CD1c-positive myeloid dendritic cell (primary cell): ENCODE measurements at regions not wholly inside any gene's neighbourhood (a gene's known extent, or its start where the extent isn't known, plus 50 kb on each side); places are given as distances from the start of the nearest gene placed in this dataset.
A peak's percentile ranks its signal among the peaks of the same experiment; 100 is the strongest.
"Not testable (repeated sequence)": the region's sequence is repeated elsewhere in the genome, so short reads cannot be mapped to it uniquely, and the experiment has no call there.

ENCODE experiments used
- DNase-seq: peaks from one replicate; pipeline ENCODE4 v3.0.0-alpha.2; 2016; ENCODE audit errors: extremely low spot score

GRCh38 chr9:42325561-42325960, 142.1 kb downstream of the SPATA31A6 start:
- DNase-seq, result not testable (repeated sequence)

DNA sequence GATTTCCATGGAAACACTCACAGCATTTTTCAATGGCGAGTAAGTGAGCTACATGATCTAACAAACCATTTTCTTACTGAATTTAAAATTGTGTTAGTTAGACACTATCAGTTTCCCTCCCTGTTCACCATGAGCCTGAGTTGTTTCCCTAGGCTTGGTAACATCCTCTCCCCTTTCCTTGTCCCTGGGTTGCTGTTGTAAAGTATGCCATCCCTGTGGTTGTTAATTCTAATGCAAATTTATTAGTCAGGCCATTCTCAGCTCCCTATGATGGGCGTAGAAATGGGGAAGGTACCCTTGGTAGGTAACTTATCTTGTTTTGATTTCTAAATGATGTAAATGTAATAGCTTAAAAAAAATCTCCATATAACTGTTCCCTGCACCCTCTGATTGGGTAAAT, 143.0 kb downstream of the SPATA31A6 start:
- DNase-seq, result not testable (repeated sequence)

DNA sequence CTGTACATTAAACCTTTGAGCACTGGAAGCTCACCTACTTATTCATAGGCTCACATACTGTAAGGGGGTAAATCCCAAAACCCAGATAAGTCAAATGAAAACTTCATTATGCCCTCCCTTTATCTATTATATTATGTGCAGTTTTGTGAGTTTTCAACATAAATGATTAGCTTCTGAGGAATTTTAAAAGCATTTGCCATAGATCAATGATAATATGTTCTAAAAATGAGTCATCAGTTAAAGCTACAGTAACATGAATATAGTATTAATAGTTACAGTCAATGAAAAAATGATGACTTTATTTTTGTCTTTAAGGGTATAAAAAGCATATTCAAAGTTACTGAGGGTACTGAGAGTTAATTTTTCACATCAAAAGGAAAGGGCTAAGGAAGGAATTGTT, 151.9 kb downstream of the SPATA31A6 start:
- DNase-seq, result not testable (repeated sequence)

- not testable (repeated sequence) for DNase-seq
Measured at GRCh38 chr9:42335984-42336657, 152.7 kb downstream of the SPATA31A6 start.

GRCh38 chr9:42338275-42338674, 154.8 kb downstream of the SPATA31A6 start:
- DNase-seq, result not testable (repeated sequence)

DNA sequence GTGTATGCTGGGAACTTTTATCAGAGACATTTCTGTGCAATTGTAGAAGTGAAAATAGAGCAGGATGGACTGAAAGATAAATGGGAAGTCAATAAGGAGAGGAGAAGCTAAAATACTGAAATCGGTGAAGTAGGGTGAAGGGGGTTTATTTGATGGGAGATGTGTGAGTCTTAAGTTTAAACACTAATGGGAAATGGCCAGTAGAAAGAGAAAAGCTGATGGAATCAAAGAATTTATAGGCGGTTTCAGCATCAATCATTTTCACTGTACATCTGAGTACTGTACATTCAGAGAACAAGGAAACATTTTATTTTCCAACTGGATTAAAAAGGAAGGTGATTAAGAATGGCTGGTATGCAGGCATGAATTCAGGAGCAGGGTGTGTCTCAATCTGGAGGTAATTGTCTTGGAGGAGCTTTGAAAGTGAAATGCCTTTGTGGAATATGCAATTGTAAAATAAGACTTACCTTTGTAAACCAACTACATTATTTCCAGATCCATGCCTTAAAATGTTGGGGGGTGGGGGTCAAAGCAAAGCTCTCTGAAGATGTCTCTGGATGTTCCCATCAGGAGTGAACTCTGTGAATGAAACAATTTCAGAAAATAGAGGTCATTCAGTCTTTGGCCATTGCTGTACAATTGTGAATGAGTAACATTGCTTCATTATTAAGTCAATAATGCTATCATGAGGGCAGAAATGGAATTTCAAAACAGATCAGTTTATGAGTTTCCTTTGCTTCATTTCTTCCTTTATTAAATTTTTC, 156.4 kb downstream of the SPATA31A6 start:
- not testable (repeated sequence) for DNase-seq

GRCh38 chr9:42340435-42340723, 156.9 kb downstream of the SPATA31A6 start:
- not testable (repeated sequence) for DNase-seq

DNA sequence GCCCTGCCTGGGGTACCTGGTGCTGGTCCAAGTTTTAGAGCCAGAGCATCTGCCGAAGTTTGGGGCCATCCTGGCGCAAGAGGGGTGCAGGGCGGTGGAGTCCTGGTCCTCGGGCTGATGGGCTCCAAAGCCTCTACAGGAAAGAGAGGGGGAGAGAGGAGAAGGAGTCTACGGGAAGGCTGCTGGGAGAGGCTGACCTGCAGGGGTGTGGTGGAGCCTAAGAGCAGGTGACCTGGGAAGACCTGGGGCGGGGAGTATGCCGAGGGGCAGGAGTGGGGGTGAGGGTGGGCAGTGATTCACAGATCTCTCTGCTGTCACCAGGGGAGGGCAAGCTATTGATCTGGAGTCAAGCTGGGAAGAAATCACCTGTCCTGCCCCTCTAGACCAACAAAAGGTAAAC, 158.4 kb downstream of the SPATA31A6 start:
- not testable (repeated sequence) for DNase-seq

- not testable (repeated sequence) for DNase-seq
Measured at GRCh38 chr9:42342297-42342696, 158.8 kb downstream of the SPATA31A6 start.

DNA sequence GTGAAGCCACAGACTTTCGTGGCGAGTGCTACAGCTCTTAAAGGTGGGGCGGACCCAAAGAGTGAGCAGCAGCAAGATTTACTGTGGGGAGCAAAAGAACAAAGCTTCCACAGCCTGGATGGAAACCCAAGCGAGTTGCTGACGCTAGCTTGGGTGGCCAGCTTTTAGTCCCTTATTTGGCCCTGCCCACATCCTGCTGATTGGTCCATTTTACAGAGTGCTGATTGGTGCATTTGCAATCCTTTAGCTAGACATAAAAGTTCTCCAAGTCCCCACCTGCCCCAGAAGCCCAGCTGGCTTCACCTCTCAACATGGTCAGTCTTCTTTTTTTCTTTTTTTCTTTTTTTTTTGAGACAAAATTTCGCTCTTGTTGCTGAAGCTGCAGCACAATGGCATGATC, 161.0 kb downstream of the SPATA31A6 start:
- DNase-seq, result not testable (repeated sequence)

GRCh38 chr9:42346916-42347315, 163.5 kb downstream of the SPATA31A6 start:
- peak; percentile 50 for DNase-seq

DNA sequence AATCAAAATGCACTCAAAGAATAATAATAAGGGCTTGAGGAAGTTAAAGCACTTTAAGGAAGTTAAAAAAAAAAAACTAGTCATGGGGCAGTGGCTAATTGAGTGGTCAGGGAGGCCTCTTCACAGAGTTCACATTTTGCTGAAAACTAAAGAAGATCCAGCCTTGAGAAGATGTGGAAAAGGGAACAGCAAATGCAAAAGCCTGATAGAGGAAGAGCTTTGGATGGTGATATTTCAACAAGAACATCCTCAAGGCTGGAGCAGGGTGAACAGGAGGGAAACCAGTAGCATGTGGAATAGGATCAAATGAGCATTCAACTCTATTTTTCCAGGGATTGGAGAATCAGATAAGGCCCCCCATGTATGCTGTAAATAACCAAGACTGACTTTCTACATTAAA, 165.7 kb downstream of the SPATA31A6 start:
- not testable (repeated sequence) for DNase-seq

- not testable (repeated sequence) for DNase-seq
Measured at GRCh38 chr9:42350412-42350811, 167.0 kb downstream of the SPATA31A6 start.

DNA sequence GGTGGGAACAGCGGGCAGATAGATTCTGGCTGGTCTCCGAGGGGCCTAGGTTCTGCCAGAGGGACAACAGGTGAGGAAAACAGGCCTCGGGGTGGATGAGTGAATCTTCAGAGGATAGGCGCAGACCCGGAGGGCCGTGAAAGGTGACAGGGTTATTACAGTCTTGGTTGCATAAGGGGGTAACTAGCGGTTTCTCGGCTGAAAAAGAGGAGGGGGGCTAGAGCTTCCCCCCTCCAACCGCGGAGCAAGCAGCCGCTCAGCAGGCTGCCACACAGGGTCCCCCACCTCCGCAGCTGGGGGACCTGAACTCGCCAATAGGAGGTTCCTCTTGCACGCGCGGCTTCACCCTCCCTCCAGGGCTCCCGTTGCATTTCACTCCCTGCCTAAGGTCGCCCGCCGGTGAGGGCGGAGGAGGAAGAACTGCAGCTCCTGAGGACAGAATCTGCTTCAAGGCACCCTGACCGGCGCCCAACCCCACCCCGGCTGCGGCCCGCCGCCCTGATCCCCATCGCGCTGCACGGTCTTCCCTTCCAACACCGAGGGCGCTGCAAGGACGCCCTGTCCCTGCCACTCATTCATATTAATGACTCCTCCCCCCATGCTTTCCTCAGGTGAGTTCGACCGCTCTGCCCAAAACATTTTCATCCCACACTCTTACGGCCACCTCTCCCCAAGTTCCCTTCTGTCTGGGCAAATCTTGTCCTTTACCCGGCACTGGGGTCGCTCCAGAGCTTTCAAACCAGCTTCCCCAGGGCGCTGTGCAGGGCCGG, 174.3 kb downstream of the SPATA31A6 start:
- not testable (repeated sequence) for DNase-seq

DNA sequence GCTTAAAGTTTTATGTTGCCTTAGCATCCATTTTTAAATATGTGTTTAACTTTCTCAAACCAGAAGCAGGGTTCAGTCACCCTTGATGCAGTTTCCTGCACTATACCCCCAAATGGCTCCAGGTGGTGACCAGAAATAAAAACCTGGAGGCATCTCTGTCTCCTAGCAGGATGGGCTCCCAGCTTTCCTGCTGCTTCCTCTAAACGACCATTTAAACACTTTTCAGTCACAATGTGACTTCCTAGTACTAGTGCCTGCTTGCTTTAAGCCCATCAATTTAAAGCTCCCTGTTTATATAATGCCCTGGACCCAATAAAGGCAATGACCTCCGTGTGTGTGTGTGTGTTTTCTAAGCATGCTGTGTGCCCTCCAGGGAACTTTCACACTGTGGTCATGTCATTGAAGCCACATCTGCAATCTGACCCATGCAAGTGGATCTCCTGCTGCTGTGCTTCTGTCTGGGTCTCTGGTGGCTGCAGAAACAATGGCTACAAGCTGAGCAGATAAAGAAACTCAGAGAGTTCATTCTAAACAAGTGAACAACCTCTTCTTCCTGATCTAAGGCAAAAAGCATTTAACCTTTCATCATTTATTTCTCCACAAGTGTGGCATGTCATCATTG, 175.3 kb downstream of the SPATA31A6 start:
- not testable (repeated sequence) for DNase-seq

- DNase-seq, result not testable (repeated sequence)
Measured at GRCh38 chr9:42364410-42365243, 181.2 kb downstream of the SPATA31A6 start.

- peak; percentile 73 for DNase-seq
Measured at GRCh38 chr9:42365244-42365945, 181.9 kb downstream of the SPATA31A6 start.

DNA sequence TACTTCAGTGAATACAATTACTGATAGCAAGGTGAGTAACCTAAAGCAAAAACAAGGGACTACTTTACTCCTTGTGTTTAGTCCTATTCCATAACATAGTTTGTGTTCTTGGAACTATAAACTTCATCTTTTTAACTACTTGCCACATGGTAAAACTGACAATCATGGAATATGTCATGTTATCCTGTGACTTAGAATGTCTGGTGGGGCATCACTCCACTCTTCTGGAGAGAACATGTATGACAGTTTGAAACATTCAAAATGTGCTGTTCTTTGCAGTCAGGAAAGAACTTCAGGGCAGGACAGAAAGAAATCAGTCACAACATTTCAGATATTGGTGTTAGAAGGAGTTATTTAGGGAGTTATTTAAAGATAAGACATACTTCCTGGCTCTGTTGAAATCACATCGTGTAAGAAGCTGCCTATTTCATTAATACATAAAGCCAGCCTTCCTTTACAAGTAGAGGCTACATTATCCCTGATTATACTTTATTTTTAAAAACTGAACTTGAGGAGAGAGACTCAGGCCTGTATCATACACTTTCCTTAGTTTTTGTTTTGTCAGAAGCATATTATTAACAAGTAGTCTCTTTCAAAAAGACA, 184.9 kb downstream of the SPATA31A6 start:
- not testable (repeated sequence) for DNase-seq

- DNase-seq, result not testable (repeated sequence)
Measured at GRCh38 chr9:42370172-42370571, 186.7 kb downstream of the SPATA31A6 start.

- DNase-seq, result not testable (repeated sequence)
Measured at GRCh38 chr9:42371417-42371816, 188.0 kb downstream of the SPATA31A6 start.
